Caco-2 (cell line): ENCODE measurements at regions not wholly inside any gene's neighbourhood (a gene's known extent, or its start where the extent isn't known, plus 50 kb on each side); places are given as distances from the start of the nearest gene placed in this dataset.

Source experiments
- BruUV-seq: library from RNA; stranded (reverse); fragments of 400-500 nt; replicated peaks from 2 replicates; lab custom pipeline; 2021; lab: Mats Ljungman, UMichigan
- CTCF ChIA-PET: fragments of 300-600 bp; sonication (Branson Sonifier 250); formaldehyde crosslinking; loops from one replicate; lab custom pipeline; 2022; ENCODE audit warnings: antibody characterized with exemption; lab: Charles Lee
- POLR2A ChIA-PET: fragments of 300-600 bp; sonication (Branson Sonifier 250); formaldehyde crosslinking; loops from one replicate; lab custom pipeline; 2022; ENCODE audit warnings: antibody characterized with exemption; lab: Charles Lee
- DNase-seq, 2 experiments: peaks; one replicate each; pipeline versions ENCODE4 v3.0.0 to v3.0.0-alpha.2; 2020 to 2022
- H3K27me3 ChIP-seq: replicated peaks from 2 replicates; pipeline ENCODE4 v1.6.0; 2011; ENCODE audit warnings: low read length; ENCODE audit not compliant: control insufficient read depth, insufficient read depth
- H3K36me3 ChIP-seq: 2 replicates; pipeline ENCODE4 v1.5.1; 2011; ENCODE audit warnings: low read length; ENCODE audit not compliant: control insufficient read depth, insufficient read depth
- H3K4me1 ChIP-seq: fragments of 250-450 bp; sonication (Bioruptor Pico); 2 replicates; pipeline ENCODE4 v1.5.1; 2020; ENCODE audit warnings: mild to moderate bottlenecking
- H3K4me3 ChIP-seq: 2 replicates; pipeline ENCODE4 v1.5.1; 2011; ENCODE audit warnings: low read depth, mild to moderate bottlenecking, control low read depth, low read length
- H3K9me3 ChIP-seq: fragments of 250-450 bp; sonication (Bioruptor Pico); 2 replicates; pipeline ENCODE4 v1.5.1; 2020; ENCODE audit warnings: mild to moderate bottlenecking, moderate library complexity
- H3K27ac Mint-ChIP-seq: one replicate; pipeline ENCODE4 v1.8.0; 2022; ENCODE audit warnings: mixed read lengths; ENCODE audit not compliant: unreplicated experiment
- H3K27me3 Mint-ChIP-seq: one replicate; pipeline ENCODE4 v1.8.0; 2022; ENCODE audit warnings: mixed read lengths; ENCODE audit not compliant: insufficient read depth, unreplicated experiment
- H3K36me3 Mint-ChIP-seq: one replicate; pipeline ENCODE4 v1.8.0; 2022; ENCODE audit warnings: mild to moderate bottlenecking, mixed read lengths; ENCODE audit not compliant: insufficient read depth, unreplicated experiment
- H3K4me1 Mint-ChIP-seq: one replicate; pipeline ENCODE4 v1.8.0; 2022; ENCODE audit warnings: low read depth, mixed read lengths; ENCODE audit not compliant: unreplicated experiment
- H3K4me3 Mint-ChIP-seq: one replicate; pipeline ENCODE4 v1.8.0; 2022; ENCODE audit warnings: mild to moderate bottlenecking, moderate library complexity, mixed read lengths; ENCODE audit not compliant: unreplicated experiment
- H3K9me3 Mint-ChIP-seq: one replicate; pipeline ENCODE4 v1.8.0; 2022; ENCODE audit warnings: mixed read lengths; ENCODE audit not compliant: unreplicated experiment
- intact Hi-C: fragments of 100-400 bp; cut with micrococcal nuclease; formaldehyde crosslinking; loops from one replicate; pipeline ENCODE4 v1.10.0; 2022; ENCODE audit not compliant: unreplicated experiment
- TF ChIP-seq, protein P1 (sequence below), 2 experiments: fragments of 200-600 bp in 1 of 2; IDR thresholded peaks; 1 replicate in 1 of 2; 2 replicates in 1 of 2; pipeline versions ENCODE4 v1.5.1 to v1.8.0; 2011 to 2022; ENCODE audit warnings: antibody characterized with exemption in 1 of 2, control low read depth in 1 of 2, inconsistent platforms in 1 of 2, low read depth in 1 of 2, low read length in 1 of 2, mild to moderate bottlenecking in 1 of 2, moderate library complexity in 1 of 2; ENCODE audit not compliant: insufficient read depth in 1 of 2, severe bottlenecking in 1 of 2, unreplicated experiment in 1 of 2

DNA sequence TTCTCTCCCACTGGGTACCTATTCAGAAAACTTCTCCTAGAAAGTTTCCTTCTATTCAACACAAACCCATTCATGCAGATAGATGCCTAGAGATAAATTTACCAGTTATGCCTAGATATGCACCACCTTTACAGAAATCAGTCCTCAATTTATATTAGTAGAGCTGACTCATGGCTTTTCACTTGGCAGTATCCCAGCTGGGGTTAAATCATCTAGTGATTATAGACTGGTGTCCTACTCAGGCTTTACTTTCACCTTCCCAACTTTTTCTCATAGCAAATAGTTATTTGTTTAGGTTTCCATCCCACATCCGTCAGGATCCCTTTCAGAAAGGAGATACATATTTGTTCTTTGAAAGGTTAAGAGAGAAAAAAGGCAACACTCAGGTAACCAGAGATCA is 124.5 kb downstream of the AQP4 start:
- intact Hi-C loops: no loop called here
- TF ChIP-seq, protein P1, sequence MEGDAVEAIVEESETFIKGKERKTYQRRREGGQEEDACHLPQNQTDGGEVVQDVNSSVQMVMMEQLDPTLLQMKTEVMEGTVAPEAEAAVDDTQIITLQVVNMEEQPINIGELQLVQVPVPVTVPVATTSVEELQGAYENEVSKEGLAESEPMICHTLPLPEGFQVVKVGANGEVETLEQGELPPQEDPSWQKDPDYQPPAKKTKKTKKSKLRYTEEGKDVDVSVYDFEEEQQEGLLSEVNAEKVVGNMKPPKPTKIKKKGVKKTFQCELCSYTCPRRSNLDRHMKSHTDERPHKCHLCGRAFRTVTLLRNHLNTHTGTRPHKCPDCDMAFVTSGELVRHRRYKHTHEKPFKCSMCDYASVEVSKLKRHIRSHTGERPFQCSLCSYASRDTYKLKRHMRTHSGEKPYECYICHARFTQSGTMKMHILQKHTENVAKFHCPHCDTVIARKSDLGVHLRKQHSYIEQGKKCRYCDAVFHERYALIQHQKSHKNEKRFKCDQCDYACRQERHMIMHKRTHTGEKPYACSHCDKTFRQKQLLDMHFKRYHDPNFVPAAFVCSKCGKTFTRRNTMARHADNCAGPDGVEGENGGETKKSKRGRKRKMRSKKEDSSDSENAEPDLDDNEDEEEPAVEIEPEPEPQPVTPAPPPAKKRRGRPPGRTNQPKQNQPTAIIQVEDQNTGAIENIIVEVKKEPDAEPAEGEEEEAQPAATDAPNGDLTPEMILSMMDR (IDR thresholded peaks at IDR 0.05; ENCODE audit: insufficient read depth in 1 of 2, low read depth in 1 of 2, low read length in 1 of 2, severe bottlenecking in 1 of 2, unreplicated experiment in 1 of 2): no peak
- Mint-ChIP-seq H3K27ac (no peak overlapping the region), H3K36me3 (no peaks in the 10 kb centered on the region), H3K4me3 (no peak overlapping the region), H3K9me3 (peaks cover 5% of the 10 kb centered on the region), H3K4me1 (no peaks in the 10 kb centered on the region), H3K27me3 (peaks cover 2% of the 10 kb centered on the region)
- H3K4me3 ChIP-seq: no peak overlapping the region
- no TSS peak for BruUV-seq
- POLR2A ChIA-PET: no interaction called here
- no peaks in the 10 kb centered on the region for H3K4me1 ChIP-seq
- H3K36me3 ChIP-seq: no peaks in the 10 kb centered on the region
- H3K27me3 ChIP-seq: no peaks in the 10 kb centered on the region
- no peaks in the 10 kb centered on the region for H3K9me3 ChIP-seq
- CTCF ChIA-PET: no interaction called here
- no peak for DNase-seq

DNA sequence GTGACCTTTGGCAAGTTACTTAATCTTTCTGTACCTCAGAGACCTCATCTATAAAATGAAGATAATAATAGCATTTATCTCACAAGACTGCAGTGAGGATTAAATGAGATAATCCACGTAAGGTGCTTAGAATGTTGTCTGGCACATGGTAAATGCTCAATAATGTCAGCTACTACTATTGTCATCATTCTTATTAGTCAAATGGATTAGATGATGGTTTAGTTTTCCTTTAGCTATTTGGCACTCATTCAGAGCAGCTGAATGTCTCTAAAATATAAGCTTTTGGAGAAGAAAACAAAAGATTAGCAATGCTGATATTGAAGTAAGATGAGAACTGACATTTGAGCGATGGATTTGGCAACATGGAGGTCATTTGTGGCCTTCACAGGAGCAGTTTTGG is 125.1 kb downstream of the AQP4 start:
- no peaks in the 10 kb centered on the region for H3K4me1 Mint-ChIP-seq
- no peaks in the 10 kb centered on the region for H3K36me3 Mint-ChIP-seq
- no TSS peak for BruUV-seq
- TF ChIP-seq, protein P1 (IDR thresholded peaks at IDR 0.05; ENCODE audit: insufficient read depth in 1 of 2, low read depth in 1 of 2, low read length in 1 of 2, severe bottlenecking in 1 of 2, unreplicated experiment in 1 of 2): no peak
- H3K27me3 Mint-ChIP-seq: peaks cover 3% of the 10 kb centered on the region
- no peak overlapping the region for H3K27ac Mint-ChIP-seq
- Histone ChIP-seq H3K9me3 (no peaks in the 10 kb centered on the region), H3K36me3 (no peaks in the 10 kb centered on the region), H3K4me1 (no peaks in the 10 kb centered on the region), H3K27me3 (no peaks in the 10 kb centered on the region), H3K4me3 (no peak overlapping the region)
- CTCF ChIA-PET: no interaction called here
- peaks cover 10% of the 10 kb centered on the region for H3K9me3 Mint-ChIP-seq
- POLR2A ChIA-PET: no interaction called here
- no peak overlapping the region for H3K4me3 Mint-ChIP-seq
- no peak for DNase-seq
- intact Hi-C loops: no loop called here

DNA sequence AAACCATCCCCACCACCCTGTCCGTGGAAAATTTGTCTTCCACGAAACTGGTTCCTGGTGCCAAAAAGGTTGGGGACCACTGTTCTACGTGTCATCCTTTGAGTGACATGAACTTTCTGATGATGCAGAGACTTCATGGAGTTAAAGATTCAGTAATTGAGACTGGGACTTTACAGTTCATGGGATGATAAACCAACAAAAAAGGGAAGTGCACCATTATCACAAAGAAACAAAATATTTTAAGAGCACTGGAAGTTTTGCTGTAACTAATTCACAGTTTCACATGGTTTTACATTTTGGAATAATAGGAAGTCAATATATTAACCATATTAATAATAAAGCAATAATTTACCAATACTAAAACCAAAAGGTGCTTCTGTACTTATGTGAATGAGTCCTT is 126.8 kb downstream of the AQP4 start:
- intact Hi-C loops: no loop called here
- Mint-ChIP-seq H3K9me3 (peaks cover 10% of the 10 kb centered on the region), H3K4me1 (no peaks in the 10 kb centered on the region), H3K36me3 (no peaks in the 10 kb centered on the region), H3K27ac (no peak overlapping the region), H3K4me3 (no peak overlapping the region), H3K27me3 (peaks cover 3% of the 10 kb centered on the region)
- Histone ChIP-seq H3K9me3 (no peaks in the 10 kb centered on the region), H3K4me3 (no peak overlapping the region), H3K27me3 (no peaks in the 10 kb centered on the region), H3K4me1 (no peaks in the 10 kb centered on the region), H3K36me3 (no peaks in the 10 kb centered on the region)
- no TSS peak for BruUV-seq
- TF ChIP-seq, protein P1 (IDR thresholded peaks at IDR 0.05; ENCODE audit: insufficient read depth in 1 of 2, low read depth in 1 of 2, low read length in 1 of 2, severe bottlenecking in 1 of 2, unreplicated experiment in 1 of 2): no peak
- ChIA-PET CTCF (no interaction called here), POLR2A (no interaction called here)
- no peak for DNase-seq
